NCI-H1048 (cell line): ENCODE measurements at regions not wholly inside any gene's neighbourhood (a gene's known extent, or its start where the extent isn't known, plus 50 kb on each side); places are given as distances from the start of the nearest gene placed in this dataset.

Experiments
- DNase-seq: peaks from one replicate; lab custom pipeline; 2025; lab: John Stamatoyannopoulos, UW

DNA sequence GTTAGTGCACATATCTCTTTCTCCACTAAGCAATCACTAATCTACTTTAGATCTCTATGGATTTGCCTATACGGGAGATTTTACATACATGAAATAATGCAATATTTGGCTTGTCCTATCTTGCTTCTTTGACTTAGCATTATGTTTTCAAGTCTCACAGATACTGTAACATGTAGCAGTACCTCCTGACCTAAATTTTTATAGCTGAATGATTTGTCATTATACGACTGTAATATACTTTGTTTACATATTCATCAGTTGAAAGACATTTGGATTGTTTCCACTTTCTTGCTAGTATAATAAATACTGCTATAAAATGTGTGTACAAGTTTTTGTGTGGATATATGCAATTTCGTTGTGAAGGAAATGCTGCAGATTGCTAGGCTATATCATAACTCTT, 1520.8 kb upstream of the CDH6 start:
- DNase-seq = no peak

DNA sequence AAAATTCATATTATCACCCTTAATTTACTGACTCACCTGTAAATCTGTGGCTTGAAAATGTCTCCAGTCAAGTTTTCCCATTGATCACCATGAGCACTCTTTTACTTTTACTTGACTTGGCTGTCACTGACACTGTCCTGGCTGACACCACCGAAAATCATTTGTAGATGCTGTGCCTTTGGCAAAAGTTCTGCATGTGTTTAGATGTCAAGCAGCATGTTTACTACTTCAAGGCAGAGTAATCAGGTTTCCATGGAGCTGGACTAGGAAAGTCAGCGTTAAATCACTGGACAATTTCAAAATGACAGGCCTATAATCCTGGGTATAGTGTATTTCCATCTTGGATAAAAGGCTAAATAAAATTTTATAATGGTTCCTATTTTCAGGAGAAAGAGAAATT, 1530.6 kb upstream of the CDH6 start:
- no peak for DNase-seq

DNA sequence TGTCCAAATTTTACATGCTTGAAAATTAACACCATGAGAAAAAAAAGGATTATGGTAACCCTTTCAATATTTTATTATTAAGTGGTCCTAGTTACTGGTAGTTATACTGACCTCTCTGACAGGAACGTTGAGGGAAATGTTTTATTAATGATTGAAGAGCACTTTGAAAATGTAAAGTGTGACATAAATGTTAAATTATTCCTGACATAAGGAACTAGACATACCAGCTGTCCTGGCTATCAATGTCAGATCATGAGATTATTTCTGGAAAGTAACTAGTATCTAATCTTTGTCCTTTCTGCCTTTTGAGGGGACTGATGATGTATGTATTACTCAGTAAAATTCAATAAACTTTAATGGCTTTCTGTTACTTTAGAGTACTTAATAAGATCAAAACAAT, 1538.5 kb upstream of the CDH6 start:
- no peak for DNase-seq

DNA sequence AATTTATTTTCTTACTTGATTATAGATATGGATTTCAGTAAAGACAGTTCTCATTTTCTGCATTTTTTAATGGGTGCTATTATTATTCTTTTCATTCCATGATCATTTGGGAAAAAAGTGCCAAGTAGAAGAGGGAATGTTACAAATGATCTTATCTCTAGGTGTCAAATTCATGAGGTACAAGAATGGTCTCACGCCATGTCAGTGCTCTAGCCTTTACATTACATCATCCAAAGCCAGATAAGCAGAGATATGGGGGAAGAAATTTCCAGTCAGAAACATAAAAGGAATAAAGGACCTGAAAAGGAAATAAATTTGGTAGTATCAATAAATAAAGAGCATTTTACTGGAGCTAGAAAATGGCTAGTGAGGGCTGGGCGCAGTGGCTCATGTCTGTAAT, 1544.2 kb upstream of the CDH6 start:
- DNase-seq = no peak

DNA sequence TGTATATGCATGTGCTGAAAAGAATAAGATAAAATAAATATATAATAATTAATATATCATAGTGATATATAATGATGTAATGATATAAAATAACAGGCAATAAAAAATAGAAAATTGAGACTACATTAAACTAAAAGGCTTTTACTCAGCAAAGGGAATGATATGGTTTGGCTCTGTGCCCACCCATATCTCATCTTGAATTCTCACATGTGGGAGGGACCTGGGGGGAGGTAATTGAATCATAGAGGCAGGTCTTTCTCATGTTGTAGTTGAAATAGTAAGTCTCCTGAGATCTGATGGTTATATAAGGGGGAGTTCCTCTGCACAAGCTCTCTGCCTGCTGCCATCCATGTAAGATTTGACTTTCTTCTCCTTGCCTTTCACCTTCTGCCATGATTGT, 1550.9 kb upstream of the CDH6 start:
- DNase-seq = no peak

DNA sequence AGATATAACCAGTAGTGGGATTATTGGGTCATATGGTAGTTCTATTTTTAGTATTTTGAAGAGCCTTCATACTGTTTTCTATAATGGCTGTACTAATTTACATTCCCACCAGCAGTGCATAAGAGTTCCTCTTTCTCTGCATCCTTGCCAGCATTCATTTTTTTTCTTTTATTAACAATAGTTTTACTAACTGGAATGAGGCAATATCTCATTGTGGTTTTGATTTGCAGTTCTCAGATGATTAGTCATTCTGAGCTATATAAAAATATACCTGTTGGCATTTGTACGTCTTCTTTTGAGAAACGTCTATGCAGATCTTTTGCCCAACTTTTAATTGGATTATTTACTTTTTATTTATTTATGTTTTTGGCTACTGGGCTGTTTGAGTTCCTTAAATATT, 1579.3 kb upstream of the CDH6 start:
- DNase-seq = no peak

DNA sequence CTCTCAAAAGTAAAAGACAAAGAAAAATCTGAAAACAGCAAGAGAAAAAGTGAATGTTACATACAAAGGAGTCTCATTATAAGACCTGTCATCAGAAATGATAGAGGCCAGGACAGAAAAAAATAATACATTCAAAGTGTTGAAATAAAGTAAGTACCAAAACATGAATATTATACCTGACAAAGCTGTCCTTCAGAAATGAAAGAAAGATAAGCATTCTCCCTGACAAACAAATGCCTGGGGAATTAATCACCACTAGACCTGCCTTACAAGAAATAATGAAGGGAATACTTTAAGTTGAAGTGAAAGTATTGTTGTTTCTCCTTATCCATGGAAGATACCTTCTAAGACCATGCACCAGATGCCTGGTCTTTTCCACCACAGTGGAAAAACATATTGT, 1605.2 kb upstream of the CDH6 start:
- no peak for DNase-seq

DNA sequence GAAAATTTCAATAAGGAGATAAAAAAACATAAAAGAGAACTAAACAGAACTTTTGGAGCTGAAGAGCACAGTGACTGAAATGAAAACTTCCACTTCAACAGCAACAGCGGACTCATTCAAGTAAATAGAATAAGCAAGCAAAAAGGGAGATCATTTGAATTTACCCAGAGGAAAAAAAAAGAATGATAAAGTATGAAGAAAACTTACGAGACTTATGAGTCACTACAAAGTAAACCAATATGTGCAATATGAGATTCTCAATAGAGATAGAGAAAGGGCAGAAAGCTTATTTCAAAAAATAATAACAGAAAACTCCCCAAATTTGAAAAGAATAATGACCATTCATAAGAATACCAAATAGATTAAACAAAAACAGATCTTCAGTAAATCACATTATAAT, 1605.7 kb upstream of the CDH6 start:
- DNase-seq = no peak

DNA sequence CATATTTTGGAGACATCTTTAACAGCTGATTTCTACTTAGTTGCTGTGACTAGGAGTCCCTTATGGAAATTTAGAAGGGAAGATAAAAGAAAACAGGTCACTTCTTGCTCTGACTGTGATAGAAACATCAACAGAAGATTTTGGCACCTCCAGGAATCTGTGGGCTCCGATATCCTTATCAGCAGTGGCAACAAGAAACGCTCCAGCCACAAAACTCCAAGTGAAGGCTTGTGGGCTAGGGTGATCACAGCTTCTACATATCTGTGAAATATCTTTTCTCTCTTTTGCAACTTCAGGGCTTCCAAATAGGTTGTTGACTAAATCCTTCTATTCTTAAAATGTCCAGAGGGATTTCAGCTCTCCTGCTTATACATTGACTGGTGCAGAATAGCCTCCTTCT, 1625.5 kb upstream of the CDH6 start:
- DNase-seq = no peak

DNA sequence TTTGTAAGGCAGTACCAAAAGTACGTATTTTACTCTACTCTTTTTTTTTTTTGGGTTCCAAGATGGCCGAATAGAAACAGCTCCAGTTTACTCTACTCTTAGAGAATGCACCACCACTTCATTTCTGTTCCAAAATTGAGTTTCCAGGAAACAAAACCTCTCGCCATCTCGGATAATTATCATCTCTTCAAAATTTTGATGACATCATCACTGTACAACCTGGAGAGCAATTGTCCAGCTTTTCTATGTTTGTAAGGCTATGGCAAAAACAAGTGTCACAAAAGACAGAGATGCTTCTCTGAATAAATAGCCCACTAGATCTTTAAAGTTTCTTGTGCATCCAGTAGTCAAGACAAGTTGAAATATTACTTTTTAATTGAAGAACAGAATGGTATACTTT, 1631.9 kb upstream of the CDH6 start:
- DNase-seq = no peak

DNA sequence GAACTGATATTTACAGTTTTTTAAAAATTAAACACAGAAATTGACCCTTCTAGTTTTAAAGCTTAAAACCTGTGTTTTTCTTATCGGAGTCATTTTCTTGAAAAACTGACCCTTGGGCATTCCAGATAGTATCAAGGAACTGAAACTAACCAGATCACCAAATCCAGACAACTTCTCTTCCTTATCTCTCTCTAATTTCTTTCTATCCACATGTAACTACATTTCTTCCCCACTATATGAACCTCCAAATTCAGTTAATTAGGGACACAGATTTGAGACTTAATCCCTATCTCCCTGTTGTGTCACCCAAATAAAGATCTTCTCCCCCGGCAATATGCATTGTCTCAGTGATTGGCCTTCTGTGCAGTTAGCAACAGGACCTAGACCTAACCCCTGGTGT, 1643.0 kb upstream of the CDH6 start:
- no peak for DNase-seq

DNA sequence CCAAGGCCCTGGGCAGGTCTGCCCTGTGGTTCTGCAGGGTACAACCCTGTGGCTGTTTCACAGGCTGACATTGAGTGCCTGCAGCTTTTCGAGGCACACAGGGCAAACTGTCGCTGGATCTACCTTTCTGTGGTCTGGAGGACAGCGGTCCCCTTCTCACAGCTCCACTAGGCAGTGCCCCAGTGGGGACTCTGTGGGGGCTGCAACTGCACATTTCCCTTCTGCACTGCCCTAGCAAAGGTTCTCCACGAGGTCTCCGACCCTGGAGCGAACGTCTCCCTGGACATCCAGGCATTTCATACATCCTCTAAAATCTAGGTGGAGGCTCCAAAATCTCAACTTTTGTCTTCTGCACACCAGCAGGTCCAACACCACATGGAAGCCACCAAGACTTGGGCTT, 1645.2 kb upstream of the CDH6 start:
- DNase-seq = no peak

DNA sequence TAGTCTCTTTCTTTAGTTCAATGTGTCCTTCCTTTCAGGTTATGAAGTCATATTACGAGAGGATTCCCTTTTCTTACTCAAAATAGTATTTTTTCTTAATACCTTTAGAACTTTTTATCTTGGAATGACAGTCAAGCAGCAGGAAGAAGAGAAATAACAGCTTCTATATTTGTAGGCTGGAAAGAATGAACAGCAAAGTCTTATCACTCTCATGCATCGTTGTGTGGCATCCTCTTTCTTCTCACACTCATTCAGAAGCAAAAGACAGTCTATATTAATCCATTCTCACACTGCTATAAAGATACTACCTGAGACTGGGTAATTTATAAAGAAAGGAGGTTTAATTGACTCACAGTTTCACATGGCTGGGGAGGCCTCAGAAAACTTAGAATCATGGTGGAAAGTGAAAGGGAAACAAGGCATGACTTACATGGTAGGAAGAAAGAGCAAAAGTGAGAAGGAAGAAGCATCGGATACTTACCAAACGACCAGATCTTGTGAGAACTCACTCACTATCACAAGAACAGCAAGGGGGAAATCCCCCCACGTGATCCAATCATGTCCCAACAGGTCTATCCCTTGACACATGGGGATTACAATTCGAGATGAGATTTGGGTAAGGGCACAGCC, 1646.1 kb upstream of the CDH6 start:
- DNase-seq = no peak

DNA sequence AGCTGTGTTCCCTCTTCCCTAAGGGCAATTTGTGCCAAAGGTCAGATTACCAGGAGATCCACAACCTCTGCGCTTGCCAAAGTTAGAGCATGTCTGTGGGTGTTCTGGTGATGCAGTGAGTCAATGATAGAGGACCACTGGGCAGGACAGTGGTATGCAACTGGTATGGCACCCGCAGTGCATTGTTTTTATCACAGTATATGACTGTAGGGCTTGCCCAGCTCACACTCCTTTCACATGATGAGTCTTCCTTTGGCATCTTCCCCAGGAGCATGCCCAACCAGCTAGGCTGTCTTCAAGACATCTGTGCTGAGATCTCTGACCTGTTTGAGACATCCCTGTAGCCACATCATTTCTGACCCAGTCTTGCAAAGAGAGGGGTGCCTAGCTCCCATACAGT, 1650.0 kb upstream of the CDH6 start:
- DNase-seq = no peak

DNA sequence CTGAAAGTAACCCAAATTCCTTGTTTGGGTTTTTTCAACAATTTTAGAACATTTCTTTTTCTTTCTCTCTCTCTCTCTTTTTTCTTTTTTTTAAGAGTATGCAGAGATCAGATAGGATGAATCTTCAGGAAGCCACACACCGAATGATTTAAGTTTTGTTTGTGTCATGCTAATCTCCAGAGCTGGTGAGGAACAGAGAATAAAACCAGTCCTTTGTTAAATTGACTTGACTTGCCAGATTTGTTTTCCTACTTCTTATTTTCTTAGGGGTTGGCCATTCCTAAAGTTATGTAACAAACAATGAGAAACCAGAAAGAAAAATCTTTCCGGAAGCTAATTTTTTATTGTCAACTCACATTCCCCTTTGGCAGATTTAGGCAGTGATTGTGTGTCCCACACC, 1669.3 kb upstream of the CDH6 start:
- DNase-seq = no peak

DNA sequence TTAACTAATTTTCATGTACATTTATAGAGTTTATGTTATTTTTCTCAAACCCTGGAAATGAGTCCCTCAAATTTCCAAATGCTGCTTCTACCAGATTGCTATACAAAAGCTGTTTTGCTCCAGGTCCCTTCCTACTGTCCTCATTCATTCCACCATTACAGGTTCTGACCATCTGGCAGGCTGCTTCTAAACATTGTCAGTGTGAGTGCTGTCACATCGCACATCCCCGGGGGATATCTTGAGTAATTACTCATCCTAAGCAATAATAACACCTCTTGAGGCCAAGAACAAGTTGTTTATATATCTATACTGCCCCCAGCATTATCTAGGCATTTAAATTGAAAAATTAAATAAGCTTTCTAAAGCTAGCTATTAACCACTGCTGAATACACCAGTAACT, 1675.3 kb upstream of the CDH6 start:
- no peak for DNase-seq

DNA sequence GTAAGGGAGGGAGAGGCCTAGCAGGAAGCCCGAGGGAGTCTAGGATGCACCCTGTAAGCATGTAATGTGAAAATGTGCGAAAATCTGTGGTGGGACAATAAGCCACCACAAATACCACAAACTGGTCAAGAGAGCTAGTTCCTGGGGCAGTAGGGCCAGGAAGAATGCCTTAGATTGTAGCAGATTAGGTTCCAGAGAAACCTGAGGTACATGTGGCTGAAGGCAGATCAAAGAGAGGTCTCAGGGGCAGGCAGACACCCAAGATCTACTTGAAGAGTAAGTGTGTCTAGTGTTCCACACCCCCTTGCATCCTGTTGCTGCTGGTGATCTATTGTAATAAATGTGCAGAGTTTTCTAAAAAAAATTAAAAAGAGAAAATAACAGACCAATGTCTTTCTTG, 1677.3 kb upstream of the CDH6 start:
- DNase-seq = no peak

DNA sequence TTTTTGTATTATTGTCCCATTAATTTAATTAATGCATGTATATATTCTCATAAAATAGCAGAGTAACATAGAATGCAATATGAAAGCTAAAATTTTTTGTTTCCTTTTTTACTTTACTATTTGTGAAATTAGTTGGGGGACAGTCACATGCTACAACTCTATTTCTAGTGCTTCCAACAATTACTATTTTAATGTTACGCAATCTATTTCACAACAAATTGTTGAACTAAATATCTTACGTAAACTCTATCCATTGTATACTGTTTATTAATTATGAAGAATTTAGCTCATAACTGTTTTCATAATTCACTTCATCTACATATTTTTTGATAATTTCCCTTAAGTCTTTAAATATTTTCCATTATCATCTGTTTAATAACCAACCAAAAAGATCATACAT, 1685.4 kb upstream of the CDH6 start:
- DNase-seq = no peak

DNA sequence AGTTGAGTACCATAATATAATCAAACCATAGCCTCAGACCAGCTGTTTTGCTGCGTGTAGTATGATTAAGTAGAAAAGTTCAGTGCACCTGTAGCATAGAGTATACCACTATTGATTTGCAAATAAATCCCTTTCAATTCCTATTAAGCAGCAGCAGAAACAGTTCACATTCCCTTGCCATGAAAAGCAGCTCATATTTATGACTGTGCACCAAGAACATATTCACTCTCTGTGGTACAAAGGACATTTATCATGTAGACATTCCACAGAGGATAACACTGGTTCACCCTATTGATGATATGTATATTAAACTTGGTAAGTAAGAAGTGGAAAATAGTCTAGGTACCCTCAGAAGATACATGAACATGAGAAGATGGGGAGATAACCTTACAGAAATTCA, 1689.1 kb upstream of the CDH6 start:
- no peak for DNase-seq

DNA sequence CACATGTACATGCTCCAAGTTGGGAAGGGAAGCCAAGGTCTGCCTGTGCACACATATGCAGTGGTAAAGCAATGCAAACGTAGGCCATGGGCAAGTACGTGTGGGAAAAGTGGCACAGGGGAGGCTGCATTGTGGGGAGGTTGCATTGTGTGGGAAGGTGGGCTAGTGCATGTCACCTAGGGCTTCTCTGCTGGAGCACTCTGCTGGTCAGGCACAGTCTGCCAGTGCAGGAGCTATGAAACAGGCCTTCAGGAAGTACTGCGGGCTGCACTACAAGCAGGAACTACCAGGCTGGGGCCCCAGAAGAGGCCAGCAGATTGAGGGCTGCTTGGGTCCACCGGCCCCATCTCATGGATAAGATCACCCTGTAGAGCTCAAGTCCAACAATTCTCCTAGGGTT, 1694.6 kb upstream of the CDH6 start:
- no peak for DNase-seq

DNA sequence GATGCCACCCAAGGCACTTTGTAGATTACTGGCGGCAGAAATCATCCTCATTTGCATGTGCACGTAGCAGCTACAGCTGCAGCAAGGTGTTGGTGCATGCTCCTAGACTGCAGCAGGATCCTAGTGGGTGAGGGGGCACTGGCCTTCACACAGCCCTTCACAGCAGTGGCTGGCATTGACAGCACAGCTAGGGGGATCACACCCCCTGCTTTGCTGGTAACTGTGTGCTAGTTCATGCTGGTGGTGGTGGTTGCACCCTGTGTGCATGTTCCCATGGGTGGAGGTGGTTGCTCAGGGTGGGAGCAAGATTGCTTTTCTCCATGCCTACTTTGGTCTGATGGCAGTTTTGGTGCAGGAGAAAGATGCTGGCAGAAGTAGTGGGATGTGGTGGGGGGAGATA, 1695.1 kb upstream of the CDH6 start:
- no peak for DNase-seq

DNA sequence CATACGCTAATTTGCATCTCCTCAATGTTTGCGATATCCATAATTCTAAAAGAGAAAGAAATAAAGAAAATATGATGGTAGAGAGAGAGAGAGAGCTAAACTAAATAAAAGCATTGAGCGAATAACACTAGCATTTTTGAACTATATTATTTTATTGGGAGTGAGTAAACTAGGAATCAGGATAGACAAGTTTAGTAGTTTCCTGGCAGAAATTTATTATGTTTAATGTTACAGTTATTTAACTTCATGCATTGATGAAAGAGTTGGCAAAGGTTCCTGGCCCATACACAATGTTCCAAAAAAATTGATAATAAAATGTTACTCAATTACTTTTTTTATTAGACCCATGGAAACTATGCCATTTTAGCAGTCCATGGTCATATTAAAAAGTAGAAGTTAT, 1708.2 kb upstream of the CDH6 start:
- DNase-seq = no peak

DNA sequence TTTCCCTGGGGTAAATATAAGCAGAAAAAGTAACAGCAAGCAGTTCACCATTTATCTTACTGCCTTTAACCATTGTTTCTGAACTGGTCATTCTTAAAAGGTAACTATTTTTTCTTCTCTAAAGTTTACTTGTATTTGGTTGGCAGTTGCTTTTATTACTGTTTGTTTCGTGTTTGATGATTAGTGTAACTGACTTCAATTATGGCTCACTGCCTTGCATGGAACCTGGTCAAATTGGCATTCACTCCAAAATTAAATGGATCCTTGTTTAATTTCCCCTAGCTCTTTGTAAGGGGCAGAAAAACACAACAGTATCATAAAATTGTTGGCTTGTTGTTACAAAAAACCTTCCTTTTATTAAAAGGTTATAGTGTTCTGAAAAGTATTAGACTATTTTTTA, 1723.9 kb upstream of the CDH6 start:
- DNase-seq = no peak

DNA sequence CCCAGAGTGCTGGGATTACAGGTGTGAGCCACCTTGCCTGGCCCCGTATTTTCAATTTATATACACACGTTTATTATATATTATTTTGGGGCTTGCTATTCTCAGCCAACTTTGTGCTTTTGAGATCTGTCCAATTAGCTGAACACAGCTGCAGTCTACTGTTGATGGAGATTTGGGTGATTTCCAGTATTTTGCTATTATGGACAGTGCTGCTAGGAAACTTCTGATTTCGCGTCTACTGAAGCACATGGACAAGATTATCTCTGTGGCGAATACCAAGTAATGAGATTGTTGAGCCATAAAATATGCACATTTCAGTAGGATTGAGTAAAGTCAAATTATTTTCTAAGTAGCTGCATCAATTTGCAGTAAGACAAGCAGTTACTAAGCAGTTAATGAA, 1731.2 kb upstream of the CDH6 start:
- no peak for DNase-seq

DNA sequence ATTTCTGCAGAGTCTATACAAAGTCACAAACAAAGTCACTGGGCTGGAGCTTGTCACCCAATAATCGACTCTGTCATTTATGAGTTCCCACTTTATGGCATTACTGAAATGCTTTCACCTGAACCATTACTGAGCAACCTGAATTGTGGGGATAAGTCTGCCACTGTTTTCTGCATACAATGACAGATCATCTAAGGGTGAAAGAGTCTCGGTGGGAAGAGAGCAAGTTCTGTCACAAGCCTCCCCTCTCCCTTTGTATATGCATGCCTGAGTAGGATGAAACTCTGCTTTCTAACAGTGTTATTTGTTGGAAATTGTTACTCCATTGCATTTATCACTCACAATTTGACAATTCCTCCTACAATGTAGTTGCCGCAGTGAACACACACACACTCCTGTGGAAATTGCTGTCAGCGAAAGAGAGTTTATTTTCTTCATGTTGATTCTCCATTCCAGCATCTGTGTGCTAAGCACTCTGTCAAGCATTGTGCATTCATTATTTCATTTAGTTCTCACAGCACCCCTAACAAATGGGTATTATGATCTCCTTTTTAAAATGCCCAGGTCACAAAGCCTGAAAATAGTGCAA, 1732.4 kb upstream of the CDH6 start:
- DNase-seq = no peak
